GM12865 (cell line): ENCODE measurements at regions not wholly inside any gene's neighbourhood (a gene's known extent, or its start where the extent isn't known, plus 50 kb on each side); places are given as distances from the start of the nearest gene placed in this dataset.

Experiments
- DNase-seq: peaks from one replicate; pipeline ENCODE4 v3.0.0; 2010; ENCODE audit warnings: low read depth
- H3K4me3 ChIP-seq: 2 replicates; pipeline ENCODE4 v1.5.1; 2011; ENCODE audit warnings: mild to moderate bottlenecking, low read depth, low read length, control low read depth
- CTCF ChIP-seq: IDR thresholded peaks from 2 replicates; pipeline ENCODE4 v1.5.1; 2011; ENCODE audit warnings: low read length, control low read depth, low read depth, inconsistent platforms; ENCODE audit not compliant: insufficient read depth; ENCODE audit errors: missing control alignments

DNA sequence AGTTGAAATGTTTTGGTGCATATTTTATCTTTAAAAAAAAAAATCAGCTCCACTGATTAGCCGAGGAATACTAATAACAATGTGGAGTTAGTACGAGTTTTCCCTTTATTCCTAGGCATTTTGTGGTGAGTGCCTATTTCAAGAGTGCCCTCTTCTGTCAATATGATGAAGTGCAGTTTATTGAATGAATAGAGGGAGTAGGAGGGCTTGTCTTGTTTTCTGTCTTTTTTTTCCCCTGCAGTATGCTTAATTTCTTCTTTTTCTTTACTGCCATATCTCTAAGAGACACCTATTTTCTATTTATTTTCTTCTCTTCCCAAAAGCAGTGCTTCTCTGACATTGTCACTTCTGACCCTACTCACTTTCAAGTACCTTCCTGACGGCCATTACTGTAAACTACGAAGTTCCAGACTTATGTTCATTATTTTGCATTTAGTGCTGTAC, 169.6 kb upstream of the PITX1 start:
- TF ChIP-seq CTCF = peak; percentile 50
- no peak overlapping the region for H3K4me3 ChIP-seq
- peak; percentile 14 for DNase-seq

GRCh38 chr5:135203019-135203418, 169.0 kb upstream of the PITX1 start:
- TF ChIP-seq CTCF = no peak
- H3K4me3 ChIP-seq = no peak overlapping the region
- no peak for DNase-seq

GRCh38 chr5:135199919-135200318, 165.9 kb upstream of the PITX1 start:
- TF ChIP-seq CTCF = no peak
- DNase-seq = no peak
- no peak overlapping the region for H3K4me3 ChIP-seq

- no peak for TF ChIP-seq CTCF
- no peak overlapping the region for H3K4me3 ChIP-seq
- no peak for DNase-seq
These were observed 162.5 kb upstream of the PITX1 start for GRCh38 chr5:135196483-135196882.

- no peak overlapping the region for H3K4me3 ChIP-seq
- TF ChIP-seq CTCF = no peak
- no peak for DNase-seq
These were observed 161.2 kb upstream of the PITX1 start for GRCh38 chr5:135195270-135195608.

GRCh38 chr5:135194573-135195269, 160.7 kb upstream of the PITX1 start:
- no peak for TF ChIP-seq CTCF
- no peak overlapping the region for H3K4me3 ChIP-seq
- DNase-seq = no peak

DNA sequence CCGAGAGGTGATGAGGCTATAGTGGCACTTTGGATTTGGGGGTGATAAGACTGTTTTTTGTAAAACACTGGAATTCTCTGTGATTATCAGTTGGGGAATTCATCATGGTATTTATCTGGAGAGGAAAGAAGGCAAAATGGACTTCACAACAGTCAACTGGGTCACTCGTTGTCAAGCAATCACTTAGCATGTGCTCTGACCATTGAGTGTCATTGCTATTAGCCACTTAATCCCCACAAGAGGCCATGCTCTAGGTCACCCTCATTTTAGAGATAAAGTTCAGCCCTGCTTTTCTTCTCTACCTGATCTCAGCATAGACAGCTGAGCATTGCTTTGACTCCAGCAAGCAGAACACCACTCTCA, 160.1 kb upstream of the PITX1 start:
- H3K4me3 ChIP-seq = no peak overlapping the region
- no peak for TF ChIP-seq CTCF
- DNase-seq = no peak
